GM12878 (cell line): ENCODE measurements at regions not wholly inside any gene's neighbourhood (a gene's known extent, or its start where the extent isn't known, plus 50 kb on each side); places are given as distances from the start of the nearest gene placed in this dataset.
A peak's percentile ranks its signal among the peaks of the same experiment; 100 is the strongest.

ENCODE experiments used
- ATAC-seq: fragments of 200-7000 bp; cut with Tn5 transposase; 3 replicates; pipeline ENCODE4 v1.9.1; 2020; ENCODE audit warnings: mild to moderate bottlenecking, moderate library complexity
- BruUV-seq: library from RNA; stranded (reverse); fragments of 400-500 nt; replicated peaks from 2 replicates; lab custom pipeline; 2021; lab: Mats Ljungman, UMichigan
- CTCF ChIA-PET: fragments of 300-600 bp; sonication (Branson Sonifier 250); formaldehyde crosslinking; extraction: SDS; loops from one replicate; lab custom pipeline; 2021; ENCODE audit warnings: inconsistent platforms; lab: Yijun Ruan, JAX
- POLR2A ChIA-PET: fragments of 350-600 bp; formaldehyde crosslinking; extraction: SDS; loops from one replicate; lab custom pipeline; 2021; ENCODE audit warnings: inconsistent platforms; lab: Charles Lee
- RAD21 ChIA-PET: fragments of 300-600 bp; sonication (Branson Sonifier 250); formaldehyde crosslinking; loops from one replicate; lab custom pipeline; 2023; ENCODE audit warnings: antibody characterized with exemption; ENCODE audit not compliant: unreplicated experiment; lab: Charles Lee
- SMC1A ChIA-PET: fragments of 300-600 bp; sonication (Branson Sonifier 250); formaldehyde crosslinking; loops from one replicate; lab custom pipeline; 2023; ENCODE audit not compliant: unreplicated experiment, uncharacterized antibody; lab: Charles Lee
- DNase-seq: peaks from one replicate; pipeline ENCODE4 v3.0.0-alpha.2; 2011; ENCODE audit warnings: low read depth, low spot score
- FAIRE-seq: peaks from 3 replicates; lab custom pipeline; 2011; peaks lifted over from hg19 to GRCh38; lab: Jason Lieb, UNC
- H2AFZ ChIP-seq: 2 replicates; pipeline ENCODE4 v1.6.0; 2011; ENCODE audit warnings: low read depth, low read length, control low read depth; ENCODE audit not compliant: control insufficient read depth
- H3K27ac ChIP-seq: 2 replicates; pipeline ENCODE4 v1.5.1; 2011; ENCODE audit warnings: control low read depth; ENCODE audit not compliant: control insufficient read depth, insufficient read depth
- H3K27me3 ChIP-seq, 2 experiments: replicated peaks in 1 of 2; 2 replicates each; pipeline versions ENCODE4 v1.6.0 to v1.6.1; 2011; ENCODE audit warnings: low read length in 1 of 2; ENCODE audit not compliant: control insufficient read depth in 2 of 2, insufficient read depth in 2 of 2
- H3K36me3 ChIP-seq, 2 experiments: 2 replicates each; pipeline ENCODE4 v1.5.1; 2011; ENCODE audit warnings: low read length in 1 of 2; ENCODE audit not compliant: control insufficient read depth in 2 of 2, insufficient read depth in 2 of 2
- H3K4me1 ChIP-seq: 2 replicates; pipeline ENCODE4 v1.6.1; 2011; ENCODE audit warnings: mild to moderate bottlenecking, low read length, moderate library complexity, mixed read lengths; ENCODE audit not compliant: control insufficient read depth, insufficient read depth
- H3K4me2 ChIP-seq: 2 replicates; pipeline ENCODE4 v1.6.0; 2011; ENCODE audit warnings: control low read depth; ENCODE audit not compliant: control insufficient read depth, insufficient read depth
- H3K4me3 ChIP-seq: fragments of 200-600 bp; sonication (generic); 2 replicates; pipeline ENCODE4 v1.5.1; 2016
- H3K79me2 ChIP-seq: 2 replicates; pipeline ENCODE4 v1.6.0; 2011; ENCODE audit warnings: low read length; ENCODE audit not compliant: control insufficient read depth, insufficient read depth
- H3K9ac ChIP-seq: 2 replicates; pipeline ENCODE4 v1.8.0; 2011; ENCODE audit warnings: low read length, control low read depth, mixed read lengths; ENCODE audit not compliant: control insufficient read depth, insufficient read depth
- H3K9me3 ChIP-seq: replicated peaks from 3 replicates; pipeline ENCODE4 v1.5.1; 2011; ENCODE audit warnings: mild to moderate bottlenecking, low read length; ENCODE audit not compliant: control insufficient read depth, insufficient read depth
- H4K20me1 ChIP-seq: 2 replicates; pipeline ENCODE4 v1.6.0; 2011; ENCODE audit not compliant: control insufficient read depth, insufficient read depth
- BCL11A ChIP-seq: IDR thresholded peaks from 2 replicates; pipeline ENCODE4 v1.6.1; 2011; ENCODE audit warnings: low read depth, low read length
- E2F8 ChIP-seq: fragments of 450-650 bp; IDR thresholded peaks from 2 replicates; pipeline ENCODE4 v1.6.1; 2018; ENCODE audit warnings: mild to moderate bottlenecking, low read depth, moderate library complexity; ENCODE audit not compliant: partially characterized antibody
- FOXK2 ChIP-seq: fragments of 450-650 bp; IDR thresholded peaks from 2 replicates; pipeline ENCODE4 v1.6.1; 2017; ENCODE audit warnings: mild to moderate bottlenecking, moderate library complexity
- FOXM1 ChIP-seq: IDR thresholded peaks from 2 replicates; pipeline ENCODE4 v1.6.1; 2012; ENCODE audit warnings: low read depth, mild to moderate bottlenecking, inconsistent platforms, low read length, moderate library complexity
- IRF4 ChIP-seq: IDR thresholded peaks from 2 replicates; pipeline ENCODE4 v1.6.1; 2011; ENCODE audit warnings: low read depth, low read length
- MLLT1 ChIP-seq: fragments of 450-650 bp; IDR thresholded peaks from 2 replicates; pipeline ENCODE4 v1.6.1; 2016; ENCODE audit warnings: mild to moderate bottlenecking
- NBN ChIP-seq: fragments of 450-650 bp; IDR thresholded peaks from 2 replicates; pipeline ENCODE4 v1.6.1; 2016
- SREBF2 ChIP-seq: IDR thresholded peaks from 2 replicates; pipeline ENCODE4 v1.6.1; 2012; ENCODE audit warnings: mild to moderate bottlenecking, low read length
- TBL1XR1 ChIP-seq: IDR thresholded peaks from 2 replicates; pipeline ENCODE4 v1.6.1; 2012; ENCODE audit warnings: low read depth, low read length, improper control_type of control experiment
- TCF7 ChIP-seq: IDR thresholded peaks from 2 replicates; pipeline ENCODE4 v1.6.1; 2014; ENCODE audit warnings: antibody characterized with exemption, borderline replicate concordance
- YY1 ChIP-seq: IDR thresholded peaks from 2 replicates; pipeline ENCODE4 v1.6.1; 2011; ENCODE audit warnings: low read depth, mild to moderate bottlenecking, low read length
- ZBTB33 ChIP-seq: fragments of 450-650 bp; IDR thresholded peaks from 2 replicates; pipeline ENCODE4 v1.6.1; 2017; ENCODE audit warnings: mild to moderate bottlenecking
- ZNF384 ChIP-seq: IDR thresholded peaks from 2 replicates; pipeline ENCODE4 v1.6.1; 2012; ENCODE audit warnings: low read depth, mild to moderate bottlenecking, low read length, improper control_type of control experiment, borderline replicate concordance
- WGBS: methylation state at CpG from one replicate; pipeline ENCODE4 v1.1.6; 2016; ENCODE audit warnings: low lambda C conversion rate; ENCODE audit not compliant: insufficient replicate concordance, insufficient coverage; ENCODE audit errors: missing lambda C conversion rate; 5-methylcytosine and 5-hydroxymethylcytosine counted together
- in situ Hi-C: fragments of 300-500 bp; cut with MboI; formaldehyde crosslinking; loops from 9 replicates; pipeline ENCODE4 v1.14.3; 2018; ENCODE audit warnings: mixed read lengths
- intact Hi-C: fragments of 100-400 bp; cut with micrococcal nuclease; formaldehyde crosslinking; loops from one replicate; pipeline ENCODE4 v1.14.2; 2022; ENCODE audit not compliant: unreplicated experiment
- TF ChIP-seq, protein P1 (sequence below): fragments of 450-650 bp; IDR thresholded peaks from 2 replicates; pipeline ENCODE4 v1.6.1; 2016; ENCODE audit warnings: mild to moderate bottlenecking
- TF ChIP-seq, protein P2 (sequence below): fragments of 450-650 bp; IDR thresholded peaks from 2 replicates; pipeline ENCODE4 v1.6.1; 2014; ENCODE audit warnings: mild to moderate bottlenecking

DNA sequence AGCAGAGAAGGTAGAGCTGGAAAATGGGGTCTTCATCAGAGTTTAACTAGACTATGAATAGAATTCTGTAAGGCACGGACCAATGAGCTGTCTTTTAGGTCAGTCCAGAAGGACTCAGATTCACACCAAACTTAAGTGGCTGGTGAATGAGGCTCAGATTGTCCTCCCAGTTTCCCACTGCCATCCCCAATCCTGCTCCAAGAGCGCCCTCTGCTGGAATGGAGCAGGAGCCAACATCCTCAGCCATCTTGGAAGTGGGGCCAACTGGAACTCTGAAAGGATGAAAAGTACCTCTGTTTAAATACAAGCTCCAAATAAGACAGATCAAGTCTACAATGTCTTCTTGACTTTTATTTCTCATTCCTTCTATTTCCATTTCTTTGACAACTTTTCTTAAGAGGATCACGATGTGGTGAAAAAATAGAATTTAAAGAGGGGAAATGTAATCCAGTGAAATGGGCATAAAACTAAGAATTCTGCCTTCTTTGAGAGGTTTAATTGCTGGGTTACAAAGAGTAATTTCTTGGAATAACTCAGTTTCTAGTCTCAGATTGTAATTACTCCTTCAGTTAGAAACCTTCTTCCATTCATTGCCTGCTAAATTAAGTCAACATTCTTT, 217.1 kb upstream of the TPRG1 start:
- ATAC-seq (peak; percentile 79), DNase-seq (peak; percentile 3), FAIRE-seq (peak; percentile 27)
- ChIA-PET SMC1A (interaction anchor here (0.6 to 7.2 kb wide), 18 partner anchors 9 to 1984 kb away, joined by 3 to 118 read pairs (median 4); no protein-coding TSS in a partner anchor), CTCF (interaction anchor here (0.6 to 13.8 kb wide), 28 partner anchors 9 to 1635 kb away, joined by 3 to 437 read pairs (median 3); partner anchors contain the start of gene BCL6), RAD21 (interaction anchor here (0.9 to 5.6 kb wide), 8 partner anchors 10 to 1217 kb away, joined by 3 to 130 read pairs (median 5); partner anchors contain the start of gene BCL6), POLR2A (no interaction called here)
- WGBS, result 13% methylated on average over 3 of the region's 3 CpGs
- no peaks in the 10 kb centered on the region for H3K9me3 ChIP-seq
- H3K4me1 ChIP-seq, result no peaks in the 10 kb centered on the region
- H2AFZ ChIP-seq, result no peak overlapping the region
- H3K4me3 ChIP-seq, result no peak overlapping the region
- in situ Hi-C loops (loop anchor here (5.0 kb wide), 1 partner anchor 1212 kb away; no protein-coding TSS in a partner anchor), intact Hi-C loops (loop anchor here (1.0 to 10.0 kb wide), 5 partner anchors 124 to 1215 kb away; no protein-coding TSS in a partner anchor)
- no peak overlapping the region for H3K9ac ChIP-seq
- peaks cover 0 to 2% of the 10 kb centered on the region in 2 experiments; a peak in 1 of 4 replicates for H3K27me3 ChIP-seq
- H4K20me1 ChIP-seq, result no peaks in the 10 kb centered on the region
- H3K79me2 ChIP-seq, result no peaks in the 10 kb centered on the region
- no TSS peak for BruUV-seq
- no peak overlapping the region for H3K27ac ChIP-seq
- H3K36me3 ChIP-seq, result no peaks in the 10 kb centered on the region
- no peak overlapping the region for H3K4me2 ChIP-seq
- TF ChIP-seq TCF7 (no peak), FOXK2 (no peak), YY1 (peak; percentile 97), MLLT1 (no peak), FOXM1 (no peak), ZNF384 (no peak), NBN (no peak), E2F8 (no peak), BCL11A (no peak), ZBTB33 (no peak), IRF4 (peak; percentile 57; the same call in 1 of the 2 replicates), TBL1XR1 (no peak), SREBF2 (no peak)
- TF ChIP-seq, protein P1, sequence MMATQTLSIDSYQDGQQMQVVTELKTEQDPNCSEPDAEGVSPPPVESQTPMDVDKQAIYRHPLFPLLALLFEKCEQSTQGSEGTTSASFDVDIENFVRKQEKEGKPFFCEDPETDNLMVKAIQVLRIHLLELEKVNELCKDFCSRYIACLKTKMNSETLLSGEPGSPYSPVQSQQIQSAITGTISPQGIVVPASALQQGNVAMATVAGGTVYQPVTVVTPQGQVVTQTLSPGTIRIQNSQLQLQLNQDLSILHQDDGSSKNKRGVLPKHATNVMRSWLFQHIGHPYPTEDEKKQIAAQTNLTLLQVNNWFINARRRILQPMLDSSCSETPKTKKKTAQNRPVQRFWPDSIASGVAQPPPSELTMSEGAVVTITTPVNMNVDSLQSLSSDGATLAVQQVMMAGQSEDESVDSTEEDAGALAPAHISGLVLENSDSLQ, result no peak
- TF ChIP-seq, protein P2, sequence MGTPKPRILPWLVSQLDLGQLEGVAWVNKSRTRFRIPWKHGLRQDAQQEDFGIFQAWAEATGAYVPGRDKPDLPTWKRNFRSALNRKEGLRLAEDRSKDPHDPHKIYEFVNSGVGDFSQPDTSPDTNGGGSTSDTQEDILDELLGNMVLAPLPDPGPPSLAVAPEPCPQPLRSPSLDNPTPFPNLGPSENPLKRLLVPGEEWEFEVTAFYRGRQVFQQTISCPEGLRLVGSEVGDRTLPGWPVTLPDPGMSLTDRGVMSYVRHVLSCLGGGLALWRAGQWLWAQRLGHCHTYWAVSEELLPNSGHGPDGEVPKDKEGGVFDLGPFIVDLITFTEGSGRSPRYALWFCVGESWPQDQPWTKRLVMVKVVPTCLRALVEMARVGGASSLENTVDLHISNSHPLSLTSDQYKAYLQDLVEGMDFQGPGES, result no peak
